Fibroblast of mammary gland (primary cell): ENCODE measurements at regions not wholly inside any gene's neighbourhood (a gene's known extent, or its start where the extent isn't known, plus 50 kb on each side); places are given as distances from the start of the nearest gene placed in this dataset.
"Not testable (repeated sequence)": the region's sequence is repeated elsewhere in the genome, so short reads cannot be mapped to it uniquely, and the experiment has no call there.

Source experiments
- DNase-seq: peaks from one replicate; pipeline ENCODE4 v3.0.0-alpha.2; 2010; ENCODE audit warnings: low read depth
- H3K4me3 ChIP-seq: 2 replicates; pipeline ENCODE4 v1.5.1; 2011; ENCODE audit warnings: low read depth, mild to moderate bottlenecking, low read length, moderate library complexity; ENCODE audit not compliant: control insufficient read depth
- TF ChIP-seq, protein P1 (sequence below): conservative IDR thresholded peaks from 2 replicates; pipeline ENCODE4 v1.5.1; 2011; ENCODE audit warnings: low read depth, low read length, inconsistent platforms; ENCODE audit not compliant: control insufficient read depth, insufficient read depth

DNA sequence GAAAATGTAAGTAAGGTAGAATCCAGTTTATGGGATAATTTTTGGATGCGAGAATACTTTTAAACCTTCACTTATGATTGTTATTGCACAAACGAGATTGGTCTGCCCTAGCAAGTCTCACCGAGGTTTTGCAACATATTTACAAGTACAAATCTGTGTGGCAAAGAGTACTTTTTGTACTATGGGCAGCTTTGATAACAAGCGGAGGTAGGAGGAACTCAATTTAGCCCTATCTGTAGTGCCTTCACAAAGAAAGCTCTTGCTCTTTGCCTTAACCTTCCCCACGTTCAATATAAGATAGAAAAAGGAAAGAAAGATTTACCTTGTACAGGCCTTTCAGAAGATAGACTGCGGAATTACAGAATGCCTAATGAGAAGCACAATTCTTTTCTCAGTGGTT lies 77.5 kb upstream of the HIVEP1 start:
- H3K4me3 ChIP-seq: no peak overlapping the region
- no peak for DNase-seq
- TF ChIP-seq, protein P1, sequence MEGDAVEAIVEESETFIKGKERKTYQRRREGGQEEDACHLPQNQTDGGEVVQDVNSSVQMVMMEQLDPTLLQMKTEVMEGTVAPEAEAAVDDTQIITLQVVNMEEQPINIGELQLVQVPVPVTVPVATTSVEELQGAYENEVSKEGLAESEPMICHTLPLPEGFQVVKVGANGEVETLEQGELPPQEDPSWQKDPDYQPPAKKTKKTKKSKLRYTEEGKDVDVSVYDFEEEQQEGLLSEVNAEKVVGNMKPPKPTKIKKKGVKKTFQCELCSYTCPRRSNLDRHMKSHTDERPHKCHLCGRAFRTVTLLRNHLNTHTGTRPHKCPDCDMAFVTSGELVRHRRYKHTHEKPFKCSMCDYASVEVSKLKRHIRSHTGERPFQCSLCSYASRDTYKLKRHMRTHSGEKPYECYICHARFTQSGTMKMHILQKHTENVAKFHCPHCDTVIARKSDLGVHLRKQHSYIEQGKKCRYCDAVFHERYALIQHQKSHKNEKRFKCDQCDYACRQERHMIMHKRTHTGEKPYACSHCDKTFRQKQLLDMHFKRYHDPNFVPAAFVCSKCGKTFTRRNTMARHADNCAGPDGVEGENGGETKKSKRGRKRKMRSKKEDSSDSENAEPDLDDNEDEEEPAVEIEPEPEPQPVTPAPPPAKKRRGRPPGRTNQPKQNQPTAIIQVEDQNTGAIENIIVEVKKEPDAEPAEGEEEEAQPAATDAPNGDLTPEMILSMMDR: no peak

DNA sequence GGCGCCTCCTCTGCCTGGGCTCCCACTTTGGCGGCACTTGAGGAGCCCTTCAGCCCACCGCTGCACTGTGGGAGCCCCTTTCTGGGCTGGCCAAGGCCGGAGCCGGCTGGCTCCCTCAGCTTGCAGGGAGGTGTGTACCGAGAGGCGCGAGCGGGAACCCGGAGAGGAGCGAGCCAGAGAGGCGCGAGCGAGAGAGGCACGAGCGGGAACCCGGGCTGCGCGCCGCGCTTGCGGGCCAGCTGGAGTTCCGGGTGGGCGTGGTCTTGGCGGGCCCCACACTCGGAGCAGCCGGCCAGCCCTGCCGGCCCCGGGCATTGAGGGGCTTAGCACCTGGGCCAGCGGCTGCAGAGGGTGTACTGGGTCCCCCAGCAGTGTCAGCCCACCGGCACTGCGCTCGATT lies 79.2 kb upstream of the HIVEP1 start:
- H3K4me3 ChIP-seq, DNase-seq: not testable (repeated sequence)

DNA sequence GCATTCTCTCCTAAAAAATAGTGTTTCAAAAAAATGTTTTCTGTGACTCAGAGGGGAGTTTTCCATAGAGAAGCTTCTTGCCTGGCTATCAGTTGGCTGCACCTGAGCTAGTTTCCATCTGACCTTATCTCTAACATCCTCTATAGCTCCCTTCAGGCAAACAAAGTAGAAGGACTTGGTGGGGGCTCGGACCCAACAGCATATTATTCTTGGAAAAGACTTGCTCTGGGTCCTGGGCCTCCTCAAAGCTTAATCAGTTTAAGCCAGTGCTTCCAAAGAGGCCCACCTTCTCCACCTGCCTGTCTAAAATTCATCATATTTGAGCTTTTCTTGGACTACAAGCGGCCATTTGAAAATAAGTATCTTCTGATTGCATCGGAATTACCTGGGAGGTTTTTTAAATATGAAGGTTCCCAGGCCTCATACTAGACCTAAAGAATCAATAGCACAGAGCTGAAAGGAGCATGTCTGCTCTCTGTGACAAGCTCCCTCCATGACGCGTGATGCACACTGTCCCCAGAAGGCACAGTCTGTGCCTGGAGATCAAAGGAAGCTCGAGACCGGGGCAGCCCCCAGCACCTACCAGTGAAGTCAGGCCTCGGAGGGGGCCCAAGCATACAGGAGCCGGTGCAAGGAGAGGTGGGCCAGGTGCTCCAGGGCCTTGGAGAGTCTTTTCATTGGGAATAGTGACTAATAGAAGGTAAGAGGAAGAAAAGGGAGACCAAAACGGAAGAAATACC lies 80.6 kb upstream of the HIVEP1 start:
- no peak for DNase-seq
- TF ChIP-seq, protein P1: no peak
- H3K4me3 ChIP-seq: no peak overlapping the region

DNA sequence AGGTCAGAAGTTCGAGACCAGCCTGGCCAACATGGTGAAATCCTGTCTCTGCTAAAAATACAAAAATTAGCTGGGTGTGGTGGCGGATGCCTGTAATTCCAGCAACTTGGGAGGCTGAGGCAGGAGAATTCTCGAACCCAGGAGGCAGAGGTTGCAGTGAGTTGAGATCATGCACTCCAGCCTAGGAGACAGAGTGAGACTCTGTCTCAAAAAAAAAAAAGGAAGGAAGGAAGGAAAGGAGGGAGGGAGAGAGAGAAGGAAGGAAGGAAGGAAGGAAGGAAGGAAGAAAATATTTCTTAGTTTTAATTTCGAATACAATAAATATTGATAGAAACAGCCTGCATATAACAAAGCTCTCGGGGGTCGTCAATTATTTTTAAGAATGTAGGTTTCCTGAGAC lies 81.3 kb upstream of the HIVEP1 start:
- not testable (repeated sequence) for DNase-seq, H3K4me3 ChIP-seq

DNA sequence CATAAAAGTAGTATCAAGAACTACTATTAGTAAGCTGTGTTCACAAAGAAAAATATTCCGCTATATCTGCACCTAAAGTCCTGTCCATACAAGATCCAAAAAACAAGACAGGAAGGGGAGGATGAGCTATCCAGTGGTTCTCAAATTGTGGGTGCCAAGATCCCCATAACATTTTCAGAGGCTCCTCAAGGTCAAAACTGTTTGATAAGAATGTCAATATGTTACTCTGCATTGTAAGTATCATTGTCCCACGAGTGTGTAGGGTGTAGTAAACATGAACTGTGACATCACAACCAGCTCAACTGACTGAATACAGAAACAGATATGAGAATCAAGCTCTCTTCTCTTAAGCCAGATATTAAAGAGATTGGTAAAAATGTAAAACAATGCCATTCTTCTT lies 81.9 kb upstream of the HIVEP1 start:
- TF ChIP-seq, protein P1: no peak
- DNase-seq: no peak
- H3K4me3 ChIP-seq: no peak overlapping the region

DNA sequence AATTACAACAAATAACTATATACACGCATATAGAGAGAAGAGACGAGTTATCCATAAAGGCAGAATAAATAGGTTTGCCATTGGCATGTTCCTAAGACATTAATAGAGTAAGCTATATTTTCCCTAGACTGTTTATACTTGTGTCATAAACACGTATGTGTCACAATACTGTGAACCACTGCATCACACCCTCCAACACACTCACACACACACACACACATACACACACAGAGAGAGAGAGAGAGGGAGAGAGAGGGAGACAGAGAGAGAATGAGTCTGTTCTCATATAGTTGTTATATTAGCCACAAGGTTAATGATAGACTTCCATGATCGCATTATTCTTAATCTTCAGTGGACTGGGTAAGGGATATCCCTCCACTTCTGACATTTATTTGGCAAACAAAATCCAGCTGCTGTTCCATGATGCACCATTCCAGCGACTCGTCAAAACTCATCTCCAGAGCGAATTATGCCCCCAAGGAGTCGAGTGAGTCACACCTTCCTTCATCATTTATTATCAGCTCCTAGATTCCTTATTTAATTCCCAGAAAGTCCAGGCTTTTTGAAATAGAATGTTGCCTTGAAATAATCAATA lies 82.8 kb upstream of the HIVEP1 start:
- TF ChIP-seq, protein P1: no peak
- DNase-seq: peak; percentile 18
- H3K4me3 ChIP-seq: no peak overlapping the region

DNA sequence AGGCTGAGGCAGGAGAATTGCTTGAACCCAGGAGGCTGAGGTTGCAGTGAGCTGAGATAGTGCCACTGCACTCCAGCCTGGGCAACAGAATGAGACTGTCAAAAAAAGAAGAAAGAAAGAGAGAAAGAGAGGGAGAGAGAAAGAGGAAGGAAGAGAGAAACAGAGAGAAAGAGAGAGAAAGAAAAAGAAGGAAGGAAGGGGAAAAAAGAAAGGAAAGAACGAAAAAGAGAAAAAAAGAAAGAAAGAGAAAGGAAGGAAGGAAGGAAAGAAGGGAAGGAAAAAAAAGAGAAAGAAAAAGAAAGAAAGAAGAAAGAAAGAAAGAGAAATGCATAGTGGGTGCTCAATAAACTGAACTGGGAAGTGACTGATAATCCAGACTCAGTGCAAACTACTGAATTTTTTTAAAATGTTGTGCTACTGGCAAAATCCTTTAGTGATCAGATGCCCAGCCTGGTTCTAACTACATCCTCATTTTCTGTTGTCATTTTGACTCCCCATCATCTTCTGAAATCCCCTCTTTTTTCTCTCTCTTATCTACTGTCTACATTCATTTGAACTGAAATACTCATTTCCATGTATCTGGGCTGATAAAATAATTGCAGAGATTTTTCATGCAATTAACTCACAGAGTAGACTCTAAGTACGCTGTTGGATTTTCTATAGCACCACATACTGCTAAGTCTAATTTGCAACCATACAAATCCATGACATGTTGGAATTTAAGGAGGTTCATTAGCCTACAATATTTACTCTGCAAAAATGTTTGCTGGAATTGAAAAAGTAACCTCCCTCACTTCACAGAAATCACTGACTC lies 85.3 kb upstream of the HIVEP1 start:
- no peak overlapping the region for H3K4me3 ChIP-seq
- no peak for DNase-seq
- TF ChIP-seq, protein P1: no peak
